GM21717 (cell line): ENCODE measurements at regions not wholly inside any gene's neighbourhood (a gene's known extent, or its start where the extent isn't known, plus 50 kb on each side); places are given as distances from the start of the nearest gene placed in this dataset.
"Not testable (repeated sequence)": the region's sequence is repeated elsewhere in the genome, so short reads cannot be mapped to it uniquely, and the experiment has no call there.

Experiments
- ATAC-seq: cut with Tn5 transposase; IDR thresholded peaks from one replicate; pipeline ENCODE4 v1.9.1; 2021; ENCODE audit warnings: mild to moderate bottlenecking, moderate library complexity; ENCODE audit not compliant: unreplicated experiment

DNA sequence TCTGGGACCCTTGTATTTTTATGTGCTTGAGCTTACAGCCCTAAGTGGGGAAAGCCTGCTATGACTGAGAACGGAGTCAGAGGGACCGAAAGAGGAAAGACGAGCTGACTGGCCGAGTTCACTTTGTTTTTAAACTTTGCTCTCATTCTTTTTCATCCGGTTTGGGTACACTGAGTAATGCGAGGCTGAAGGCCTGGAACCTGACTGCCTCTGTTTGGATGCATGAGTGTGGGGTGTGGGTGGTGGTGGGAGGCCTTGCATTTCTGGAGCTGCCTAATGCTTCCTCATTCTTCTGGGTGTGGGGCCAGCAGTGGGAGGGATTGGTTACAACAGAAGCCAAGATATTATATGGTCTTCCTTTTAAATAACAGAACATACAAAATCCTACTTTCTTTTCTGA, 155.5 kb downstream of the BUB3 start:
- no peak for ATAC-seq

DNA sequence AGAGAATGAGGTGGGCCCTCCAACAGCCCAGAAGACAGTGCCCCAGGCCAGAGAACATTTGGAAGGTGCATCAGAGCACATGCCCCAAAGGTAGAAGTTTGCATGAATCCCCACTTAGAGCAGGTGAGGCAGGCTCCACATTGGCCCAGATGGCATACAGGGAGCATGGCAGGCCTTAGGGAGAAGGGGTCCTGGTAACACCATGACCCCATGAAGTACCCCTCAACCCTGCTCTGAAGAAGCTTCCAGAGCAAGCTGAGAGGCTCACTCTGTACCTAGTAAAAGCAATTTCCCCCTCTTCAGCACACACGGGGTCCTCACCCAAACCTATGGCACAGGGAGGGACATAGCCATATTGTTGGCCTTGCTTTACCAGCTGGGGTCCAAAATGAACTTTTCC, 162.6 kb downstream of the BUB3 start:
- ATAC-seq = no peak

DNA sequence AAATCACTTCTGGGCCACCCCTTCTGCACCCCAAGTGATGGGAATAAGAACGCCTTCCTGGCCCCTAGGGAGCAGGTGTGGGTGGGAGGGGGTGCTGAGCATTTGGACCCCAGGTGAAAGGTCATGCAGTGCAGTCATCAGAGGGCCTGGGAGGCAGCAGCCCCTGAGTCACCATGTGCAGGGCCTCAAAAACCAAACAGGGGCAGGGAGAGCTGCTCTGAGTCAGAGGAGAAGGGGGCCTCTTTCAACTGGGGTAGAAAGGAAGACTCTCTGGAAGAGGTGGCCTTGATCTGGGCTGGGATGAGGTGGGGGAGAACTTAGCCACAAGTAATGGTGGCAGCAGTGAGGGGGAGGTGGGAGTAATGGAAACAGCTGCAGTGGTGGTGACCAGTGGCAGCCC, 164.3 kb downstream of the BUB3 start:
- ATAC-seq = no peak

DNA sequence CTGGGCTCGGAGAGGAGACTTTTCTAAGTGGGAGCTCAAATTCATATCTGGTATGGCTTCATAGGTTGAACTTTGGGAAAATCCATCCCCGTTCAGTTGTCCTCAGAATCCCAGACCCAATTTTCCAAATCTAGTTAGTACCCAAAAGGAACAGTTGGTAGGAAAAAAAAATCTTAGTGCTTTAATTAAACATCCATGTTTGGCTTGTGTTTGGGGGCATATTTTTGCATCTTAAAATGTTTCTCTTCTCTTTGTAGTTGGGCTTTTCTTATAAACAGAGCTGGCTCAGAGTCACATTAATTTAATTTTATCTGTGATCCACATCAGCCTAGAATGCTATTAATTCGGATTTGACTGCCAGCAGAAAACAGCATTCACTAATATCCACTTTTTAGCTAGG, 165.9 kb downstream of the BUB3 start:
- no peak for ATAC-seq

DNA sequence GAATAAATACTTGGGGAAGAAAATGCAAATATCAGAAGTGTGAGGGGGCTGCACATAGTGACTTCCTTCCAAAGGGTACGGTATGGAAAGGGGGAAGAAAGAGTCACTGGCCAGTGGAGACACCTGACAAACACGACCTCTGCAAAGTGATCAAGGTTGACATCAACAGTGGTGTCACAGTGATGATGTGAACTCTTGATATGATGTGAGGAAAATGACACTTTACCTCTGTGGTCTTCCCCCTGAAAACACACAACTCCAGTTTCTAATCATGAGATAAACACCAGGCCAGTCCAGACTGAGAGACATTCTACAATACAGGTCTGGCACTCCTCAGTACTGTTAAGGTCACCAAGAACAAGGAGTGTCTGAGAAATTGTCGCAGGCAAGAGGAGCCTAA, 169.7 kb downstream of the BUB3 start:
- ATAC-seq = no peak

DNA sequence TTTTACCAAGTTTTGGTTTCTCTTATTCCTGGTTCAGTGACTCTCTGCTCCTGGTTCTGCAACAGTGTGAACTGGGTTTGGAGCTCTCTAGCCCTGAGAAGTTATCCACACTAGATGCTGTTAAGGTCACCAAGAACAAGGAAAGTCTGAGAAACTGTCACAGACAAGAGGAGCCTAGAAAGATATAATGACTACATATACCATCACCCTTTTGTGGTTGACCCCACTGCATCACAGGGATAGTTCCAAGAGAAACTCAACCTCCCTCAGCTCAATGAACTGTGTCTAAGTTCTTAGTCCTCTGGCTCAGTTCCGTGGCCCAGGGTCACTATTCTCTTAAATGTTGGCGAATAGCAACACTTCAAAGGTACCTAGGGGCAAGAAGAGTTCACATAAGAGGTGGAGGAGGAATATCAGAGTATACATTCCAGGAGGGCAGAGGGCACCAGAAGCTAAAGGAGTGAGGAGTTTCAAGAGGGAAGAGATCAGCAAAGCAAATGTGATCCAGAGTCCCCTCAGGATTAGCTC, 171.5 kb downstream of the BUB3 start:
- ATAC-seq = no peak

DNA sequence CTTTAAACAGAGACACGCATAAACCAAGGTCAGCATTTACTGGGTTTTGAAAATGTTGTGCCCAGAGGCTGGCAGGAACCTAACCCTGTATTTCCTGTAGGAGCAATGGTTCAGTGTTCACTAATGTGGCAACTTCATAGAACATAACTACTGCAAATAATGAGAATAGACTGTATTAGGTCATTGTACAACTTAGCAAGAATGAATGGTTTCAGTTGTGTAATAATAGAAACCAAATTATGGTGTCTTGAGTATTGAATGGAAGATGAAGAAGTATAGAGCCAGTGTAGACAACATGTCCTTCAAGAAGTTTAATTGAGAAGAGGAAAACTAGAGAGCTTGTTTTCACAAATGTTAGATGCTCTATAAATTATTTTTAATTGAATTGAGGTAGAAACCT, 172.5 kb downstream of the BUB3 start:
- ATAC-seq = no peak

DNA sequence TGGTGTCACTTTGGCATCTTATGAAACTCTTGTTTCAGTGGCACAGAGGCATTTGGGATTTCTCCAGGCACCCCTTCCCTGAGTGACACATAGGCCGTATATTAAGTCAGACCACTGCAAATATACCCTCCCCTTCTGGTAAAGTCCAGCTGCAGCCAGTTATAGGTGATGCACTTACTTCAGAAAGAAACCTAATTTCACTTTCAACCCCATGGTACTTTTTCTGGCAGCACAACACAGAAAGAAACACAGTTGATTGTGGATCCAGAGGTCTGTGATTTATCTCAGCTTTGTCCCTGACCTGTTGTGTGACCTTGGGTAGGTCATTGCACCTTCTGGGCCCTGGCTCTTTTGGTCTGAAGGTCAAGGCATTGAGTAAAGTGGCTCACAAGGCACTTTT, 173.2 kb downstream of the BUB3 start:
- peak; percentile 84 for ATAC-seq

DNA sequence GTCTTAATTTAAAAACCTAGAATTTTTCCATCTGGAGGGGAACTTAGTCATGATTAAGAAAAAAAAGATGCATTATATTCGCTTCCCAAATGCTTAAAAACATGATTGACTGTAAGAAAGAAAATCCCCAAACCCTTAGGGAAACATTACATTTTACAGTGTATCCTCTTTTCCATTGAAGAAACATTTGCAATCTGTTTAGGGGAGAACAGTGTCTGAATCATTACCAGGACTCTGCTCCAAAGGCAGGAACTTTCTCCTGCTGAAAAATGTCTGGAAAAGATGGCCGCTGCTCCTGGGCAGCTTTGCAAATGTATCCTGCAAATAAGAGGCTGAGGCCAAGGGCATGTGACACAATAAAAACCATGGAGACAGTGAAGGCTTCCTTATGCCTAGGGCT, 173.7 kb downstream of the BUB3 start:
- ATAC-seq = no peak

DNA sequence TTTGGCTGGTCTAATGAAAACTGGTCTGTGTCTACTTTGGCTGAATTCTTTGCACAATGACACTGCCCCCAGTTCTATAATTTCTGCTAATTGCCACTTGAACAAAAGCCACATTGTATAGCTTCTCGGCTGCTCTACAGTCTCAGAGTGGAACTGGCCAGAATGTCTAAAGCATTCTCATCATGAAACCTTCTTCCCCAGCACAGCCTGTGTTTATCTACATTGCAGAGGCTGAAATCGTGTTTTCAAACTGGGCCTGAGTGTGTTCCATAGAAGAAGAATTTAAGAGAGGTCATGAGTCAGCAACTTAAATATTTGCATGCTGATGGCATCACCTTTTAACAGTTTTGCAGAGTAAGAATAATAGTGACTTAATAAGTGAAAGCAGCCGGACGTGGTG, 177.2 kb downstream of the BUB3 start:
- ATAC-seq = no peak

DNA sequence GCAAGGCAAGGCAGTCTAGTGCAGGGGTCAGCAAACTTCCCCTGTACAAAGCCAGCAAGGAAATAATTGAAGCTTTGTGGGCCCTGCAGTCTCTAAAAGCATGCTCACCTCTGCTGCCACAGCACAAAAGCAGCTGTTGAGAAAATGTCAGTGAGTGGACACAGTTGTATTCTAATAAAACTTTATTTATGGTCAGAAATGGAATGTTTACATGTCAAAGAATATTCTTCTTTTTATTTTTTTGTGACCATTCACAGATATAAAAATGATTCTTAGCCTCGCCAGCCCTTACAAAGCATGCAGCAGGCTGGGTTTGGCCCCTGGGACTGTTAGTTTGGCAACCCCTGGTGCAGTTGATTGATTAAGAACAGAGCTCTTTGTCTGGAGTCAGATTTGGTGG, 192.4 kb downstream of the BUB3 start:
- no peak for ATAC-seq

DNA sequence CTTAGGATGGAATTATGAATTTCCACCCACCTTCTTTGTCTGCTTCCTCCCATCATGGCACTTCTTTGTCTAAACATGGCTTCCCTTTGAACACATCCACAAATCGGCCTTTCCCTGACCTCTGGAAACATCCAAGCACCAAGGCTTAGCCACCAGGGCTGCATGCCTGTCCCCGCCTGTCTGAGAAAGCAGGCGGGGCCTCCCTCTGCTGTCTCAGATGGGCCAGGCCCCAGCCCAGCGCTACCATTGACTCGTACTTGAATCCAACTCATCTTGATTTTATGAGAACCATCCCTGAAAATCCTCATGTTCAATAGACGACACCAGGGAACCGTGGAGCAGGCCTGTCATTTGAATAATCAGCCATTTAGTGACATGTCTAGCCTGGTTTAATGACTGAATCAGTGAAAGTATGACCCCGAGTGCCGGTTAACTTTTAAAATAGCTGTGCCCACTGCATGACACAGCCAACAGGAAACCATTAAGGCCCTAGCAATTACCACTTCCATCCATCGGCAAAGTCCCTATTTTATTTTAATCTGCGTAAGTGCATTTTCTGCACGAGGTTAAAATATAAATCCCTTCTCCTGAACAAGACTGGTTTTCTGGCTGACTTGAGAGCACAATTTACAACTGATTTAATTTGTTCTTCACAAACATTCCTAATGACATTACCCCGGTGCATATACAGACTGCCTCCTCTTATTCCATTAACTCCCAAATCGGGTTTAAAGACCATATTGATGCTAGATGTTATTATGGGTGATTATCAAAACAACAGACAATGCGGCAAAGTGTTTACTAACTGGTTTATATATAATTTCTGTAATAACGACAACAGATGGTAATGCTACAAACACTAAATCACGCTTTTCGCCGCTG, 194.7 kb downstream of the BUB3 start:
- ATAC-seq = no peak

DNA sequence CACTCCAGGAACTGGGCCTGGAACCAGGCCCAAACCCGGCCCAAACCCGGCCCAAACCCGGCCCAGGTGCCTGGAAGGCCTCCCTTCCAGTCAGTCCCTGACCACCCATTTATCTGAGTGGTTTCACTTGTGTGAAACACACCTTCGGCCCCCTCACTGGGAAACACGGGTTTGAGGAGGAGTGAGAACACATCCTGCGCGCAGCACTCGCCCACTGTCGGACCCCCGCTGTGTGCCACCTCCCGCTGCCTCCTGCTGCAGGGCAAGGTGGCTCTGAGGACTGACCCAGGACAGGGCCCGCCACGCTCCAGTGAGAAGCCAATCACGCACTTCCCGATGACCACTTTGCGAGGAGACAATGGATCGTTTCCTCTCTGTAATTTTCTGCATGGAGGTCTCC, 197.5 kb downstream of the BUB3 start:
- no peak for ATAC-seq

DNA sequence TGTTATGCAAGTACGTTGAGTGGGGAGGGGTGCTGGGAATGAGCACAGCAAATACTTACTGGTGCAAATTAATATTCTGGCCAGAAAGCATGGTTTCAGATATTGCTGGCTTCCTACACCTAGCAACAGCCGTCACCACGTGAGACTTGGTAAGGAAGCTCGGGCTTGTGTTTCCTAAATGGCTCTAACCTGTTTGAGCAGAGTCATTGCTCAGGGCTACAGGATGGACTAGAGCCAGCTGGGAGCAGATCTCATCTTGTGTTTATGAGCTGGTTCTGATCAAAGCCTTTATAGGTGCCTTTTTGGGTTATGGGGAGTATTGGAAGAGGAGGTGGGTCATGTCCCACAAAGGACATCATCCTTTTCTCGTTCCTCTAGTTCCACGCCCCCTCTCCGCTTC, 200.3 kb downstream of the BUB3 start:
- no peak for ATAC-seq

DNA sequence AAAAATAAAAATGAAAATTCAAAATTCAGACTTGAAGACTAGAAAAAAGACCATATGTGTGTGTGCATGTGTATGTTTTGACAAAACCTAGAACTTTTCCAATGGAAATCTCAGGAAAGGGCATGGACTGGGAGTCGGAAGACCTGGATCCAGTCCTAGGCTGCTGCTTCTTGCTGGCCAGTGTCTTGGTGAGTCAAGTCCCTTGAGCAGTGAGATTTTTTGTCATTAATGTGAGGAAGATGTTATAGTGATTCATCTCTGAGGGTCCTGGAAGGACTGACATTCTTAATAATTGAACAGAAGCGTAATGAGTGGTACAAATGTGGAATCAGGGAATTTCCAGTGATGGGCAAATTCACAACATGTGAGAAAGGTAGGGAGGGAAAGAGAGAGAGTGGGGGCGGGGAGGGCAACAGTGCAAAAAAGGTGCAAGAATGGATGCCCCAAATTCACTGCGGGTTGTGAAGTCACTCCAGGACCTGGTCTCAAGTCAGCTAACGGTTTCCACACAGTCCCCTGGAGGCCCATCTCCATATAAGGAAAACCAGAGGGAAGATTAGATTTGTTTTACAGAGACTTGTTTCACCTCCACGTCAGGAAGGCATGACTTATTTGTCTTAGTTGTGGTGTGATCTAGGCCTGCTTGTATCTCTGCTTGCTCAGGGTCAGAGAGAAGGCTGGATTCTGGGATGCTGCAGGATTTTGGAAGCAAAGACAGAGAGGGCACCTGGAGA, 201.7 kb downstream of the BUB3 start:
- ATAC-seq = no peak

DNA sequence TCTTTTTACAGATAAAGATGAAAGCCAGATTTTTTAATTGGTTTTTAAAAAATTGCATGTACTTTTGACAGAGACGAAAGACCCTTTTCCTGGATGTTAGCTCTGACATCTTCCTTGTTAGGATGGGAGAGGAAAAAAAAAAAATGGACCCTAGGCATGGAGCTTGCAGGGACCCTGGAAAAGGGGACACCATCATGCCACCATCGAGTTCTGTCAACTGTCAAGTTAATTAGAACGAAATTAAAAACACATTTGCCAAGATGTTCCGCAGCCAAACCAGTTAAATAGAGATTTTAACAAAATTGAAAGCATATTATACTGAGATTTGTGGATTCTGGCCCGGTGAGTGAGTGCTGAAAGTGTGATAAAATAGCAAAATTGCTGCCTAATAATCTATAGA, 202.6 kb downstream of the BUB3 start:
- no peak for ATAC-seq

DNA sequence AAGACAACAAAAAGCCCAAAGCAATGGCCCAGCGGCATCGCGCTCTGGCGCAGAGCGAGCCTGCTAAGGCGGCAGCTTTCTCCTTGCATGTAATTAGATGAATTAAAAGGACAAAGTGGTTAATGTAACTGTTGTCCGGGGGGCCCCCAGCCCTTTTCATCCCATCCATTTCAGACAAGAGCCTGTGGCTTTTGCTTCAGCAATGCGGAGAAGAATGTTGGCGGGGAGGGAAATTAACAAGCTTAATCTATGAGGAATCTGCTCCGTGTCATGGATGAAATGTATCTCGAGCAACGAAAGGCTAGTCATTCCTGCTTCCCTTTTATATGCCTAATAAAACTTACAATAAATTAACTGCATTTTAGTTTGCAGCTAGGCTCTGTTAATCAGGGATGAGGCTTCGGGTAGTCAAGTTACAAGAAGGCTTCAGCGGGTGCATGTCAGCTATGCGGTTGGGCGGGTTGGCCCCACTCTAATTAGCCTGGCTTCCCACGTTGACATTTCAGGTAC, 203.3 kb downstream of the BUB3 start:
- no peak for ATAC-seq

DNA sequence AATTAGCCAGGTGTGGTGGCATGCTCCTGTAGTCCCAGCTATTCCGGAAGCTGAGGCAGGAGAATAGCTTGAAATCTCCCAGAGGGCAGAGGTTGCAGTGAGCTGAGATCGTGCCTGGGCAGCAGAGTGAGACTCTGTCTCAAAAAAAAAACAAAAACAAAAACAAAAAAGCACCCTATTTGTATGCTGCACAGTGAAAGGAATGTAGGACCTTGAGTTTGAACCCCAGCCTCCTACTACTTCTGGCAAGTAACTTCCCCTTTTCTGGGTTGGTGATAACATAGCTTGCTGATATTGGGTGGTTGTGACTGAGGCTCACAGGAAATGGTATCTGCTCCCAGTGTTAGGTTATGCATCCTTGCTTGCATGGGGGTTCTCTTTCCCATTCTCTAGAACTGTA, 205.3 kb downstream of the BUB3 start:
- ATAC-seq = peak; percentile 50

DNA sequence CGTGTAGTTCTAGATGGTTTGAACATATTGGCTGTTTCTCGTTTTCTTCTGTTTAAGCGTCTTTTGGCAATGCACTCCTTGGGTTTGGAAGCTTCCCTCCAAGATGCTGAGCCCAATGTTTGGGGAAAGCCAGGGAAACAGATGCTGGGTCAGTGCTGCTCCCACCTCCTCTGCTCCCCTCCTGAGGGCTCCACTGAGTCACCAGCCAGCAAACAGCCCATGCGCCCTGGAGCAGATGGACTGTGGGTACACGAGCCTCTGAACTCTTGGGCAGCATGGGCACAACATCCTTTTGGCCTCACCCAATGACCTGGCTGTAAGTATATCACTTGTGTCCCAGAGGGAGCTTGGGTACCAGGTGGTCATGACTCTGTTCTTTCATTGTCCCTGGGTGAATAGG, 207.6 kb downstream of the BUB3 start:
- ATAC-seq = no peak

DNA sequence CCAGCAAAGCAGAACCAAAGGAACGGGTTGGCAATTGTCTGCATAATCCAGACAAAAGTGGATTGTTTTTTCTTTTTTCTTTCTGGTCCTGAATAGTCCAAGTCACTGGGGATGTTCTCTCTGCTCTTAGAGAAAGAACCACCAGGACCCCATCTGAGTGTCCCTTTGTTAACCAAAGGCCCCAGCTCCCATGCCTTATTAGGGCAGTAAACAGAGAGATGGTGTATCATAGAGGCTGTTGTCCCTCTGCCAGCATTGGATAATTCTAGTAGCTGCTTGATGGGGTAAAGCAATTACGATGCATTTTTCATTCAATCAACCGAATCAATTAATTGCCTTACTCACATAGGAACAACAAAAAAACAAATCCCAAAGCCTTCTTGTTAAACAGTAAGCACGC, 213.0 kb downstream of the BUB3 start:
- no peak for ATAC-seq

DNA sequence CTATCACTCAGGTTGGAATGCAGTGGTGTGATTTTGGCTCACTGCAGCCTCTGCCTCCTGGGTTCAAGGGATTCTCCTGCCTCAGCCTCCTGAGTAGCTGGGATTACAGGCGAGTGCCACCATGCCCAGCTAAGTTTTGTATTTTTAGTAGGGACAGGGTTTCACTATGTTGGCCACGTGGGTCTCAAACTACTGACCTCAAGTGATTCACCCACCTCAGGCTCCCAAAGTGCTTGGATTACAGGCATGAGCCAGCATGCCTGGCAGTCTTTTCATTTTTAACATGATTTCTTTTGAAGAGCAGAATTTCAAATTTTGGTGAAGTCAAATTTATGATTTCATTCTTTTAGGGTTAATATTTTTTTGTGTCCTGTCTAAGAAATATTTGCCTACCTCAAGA, 217.4 kb downstream of the BUB3 start:
- ATAC-seq = not testable (repeated sequence)

DNA sequence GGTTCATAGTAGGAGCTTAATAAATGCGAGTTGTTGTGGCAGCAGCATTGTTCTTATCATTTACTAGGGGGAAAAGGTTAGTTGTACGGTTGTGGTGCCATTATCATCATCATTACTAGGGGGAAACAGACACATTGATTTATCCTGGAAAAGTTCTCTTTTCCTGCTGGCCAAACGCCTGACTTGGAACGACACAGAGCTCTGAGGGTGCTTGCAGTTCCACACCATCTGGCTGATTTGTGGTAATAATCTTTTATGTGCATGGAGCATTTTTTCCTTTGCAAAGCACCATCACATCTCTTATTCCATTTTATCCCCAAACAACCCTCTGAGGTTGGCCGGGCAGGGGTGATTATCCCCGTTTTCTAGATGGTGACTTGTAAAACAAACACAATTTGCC, 219.4 kb downstream of the BUB3 start:
- ATAC-seq = no peak
